ENCODE measurements at regions not wholly inside any gene's neighbourhood (a gene's known extent, or its start where the extent isn't known, plus 50 kb on each side); places are given as distances from the start of the nearest gene placed in this dataset.

DNA sequence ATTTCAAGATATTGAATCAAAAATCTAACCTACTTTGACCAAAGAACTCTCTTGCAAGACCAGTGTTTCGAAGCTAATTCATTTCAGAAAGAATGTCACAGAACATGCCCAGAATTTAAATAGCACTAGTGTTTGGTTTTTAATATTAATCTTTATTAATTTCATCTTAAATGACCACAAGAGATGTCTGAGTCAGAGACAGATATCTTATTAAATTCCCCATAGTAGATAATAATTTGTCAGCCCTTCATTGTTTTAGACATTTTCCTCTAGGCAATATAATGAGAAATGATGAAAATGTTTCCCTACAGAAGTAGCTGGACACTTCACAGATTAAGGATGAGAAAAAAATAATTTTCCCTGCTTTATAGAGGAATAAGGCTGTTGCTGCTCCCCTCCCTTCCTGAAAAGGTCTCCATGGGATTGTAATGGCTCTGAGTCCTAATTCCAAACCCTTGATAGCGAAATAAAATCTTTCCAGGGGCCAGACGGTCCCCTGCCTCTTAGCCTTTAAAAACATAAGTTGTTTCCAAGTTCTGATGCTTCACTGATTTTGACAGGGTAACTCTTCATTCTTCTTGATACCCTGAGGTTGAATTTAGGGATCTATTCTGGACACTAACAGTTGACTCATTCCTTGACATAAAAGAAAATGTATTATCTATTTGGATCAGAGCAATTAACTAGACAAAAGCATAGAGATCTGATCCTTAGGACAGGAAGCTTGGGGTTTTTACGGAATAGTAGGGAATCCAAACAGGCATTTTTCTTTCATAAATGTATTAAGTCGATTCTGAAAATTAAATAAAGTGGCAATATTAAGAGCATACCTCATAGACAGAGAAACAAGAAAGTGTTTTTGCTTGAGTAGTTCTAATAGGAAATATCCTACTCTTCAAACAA lies 820.8 kb downstream of the BRINP3 start:
- H3K4me3 Mint-ChIP-seq = no peak overlapping the region
- H3K4me1 Mint-ChIP-seq = no peaks in the 10 kb centered on the region
- H3K27ac Mint-ChIP-seq = no peak overlapping the region
- peaks cover 15% of the 10 kb centered on the region for H3K9me3 Mint-ChIP-seq
- no peaks in the 10 kb centered on the region for H3K27me3 Mint-ChIP-seq
- H3K36me3 Mint-ChIP-seq = no peaks in the 10 kb centered on the region

DNA sequence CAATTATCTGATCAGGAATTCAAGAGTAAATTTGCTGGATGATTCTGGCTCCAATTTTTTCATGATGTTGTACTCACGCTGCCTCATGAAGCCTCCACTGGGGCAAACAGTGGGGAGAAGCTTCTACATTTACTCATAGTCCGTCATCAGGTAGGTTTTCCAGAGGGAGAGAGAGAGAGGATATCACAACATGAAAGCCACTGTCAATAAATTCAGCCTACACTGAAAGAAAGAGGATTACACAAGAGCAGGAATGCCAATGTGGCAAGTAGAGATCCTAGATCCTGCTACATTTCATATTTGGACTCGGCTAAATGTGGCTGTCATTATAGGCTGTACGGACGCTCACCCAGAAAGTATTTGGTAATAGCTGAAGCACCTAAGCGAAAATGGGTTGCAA lies 819.9 kb downstream of the BRINP3 start:
- H3K27ac Mint-ChIP-seq = no peak overlapping the region
- H3K4me3 Mint-ChIP-seq = no peak overlapping the region
- peaks cover 15% of the 10 kb centered on the region for H3K9me3 Mint-ChIP-seq
- H3K36me3 Mint-ChIP-seq = no peaks in the 10 kb centered on the region
- no peaks in the 10 kb centered on the region for H3K4me1 Mint-ChIP-seq
- no peaks in the 10 kb centered on the region for H3K27me3 Mint-ChIP-seq

GRCh38 chr1:189658381-189658780 lies 819.3 kb downstream of the BRINP3 start:
- peaks cover 14% of the 10 kb centered on the region for H3K9me3 Mint-ChIP-seq
- H3K4me1 Mint-ChIP-seq = no peaks in the 10 kb centered on the region
- H3K27ac Mint-ChIP-seq = no peak overlapping the region
- no peak overlapping the region for H3K4me3 Mint-ChIP-seq
- no peaks in the 10 kb centered on the region for H3K36me3 Mint-ChIP-seq
- no peaks in the 10 kb centered on the region for H3K27me3 Mint-ChIP-seq

DNA sequence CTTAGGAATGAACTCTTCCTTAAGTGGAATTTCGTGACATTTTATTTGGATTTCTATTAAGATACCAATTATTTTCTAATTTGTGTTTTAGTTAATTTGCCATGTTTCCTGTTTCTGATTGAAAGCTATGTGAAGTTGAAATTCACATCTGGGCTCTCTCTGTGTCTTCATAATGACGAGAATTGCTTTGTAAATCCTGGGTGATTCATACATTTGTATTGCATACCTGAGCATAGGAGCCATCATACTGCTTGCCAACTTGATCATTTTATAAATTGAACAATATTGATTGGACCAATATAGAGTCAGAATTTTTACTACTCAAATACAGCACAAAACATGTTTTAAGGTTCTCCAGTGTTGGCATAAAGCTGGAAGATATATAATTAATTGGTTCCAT lies 817.9 kb downstream of the BRINP3 start:
- H3K4me3 Mint-ChIP-seq = no peak overlapping the region
- H3K36me3 Mint-ChIP-seq = no peaks in the 10 kb centered on the region
- no peaks in the 10 kb centered on the region for H3K27me3 Mint-ChIP-seq
- no peak overlapping the region for H3K27ac Mint-ChIP-seq
- peaks cover 4% of the 10 kb centered on the region for H3K9me3 Mint-ChIP-seq
- H3K4me1 Mint-ChIP-seq = no peaks in the 10 kb centered on the region

GRCh38 chr1:189662190-189662589 lies 815.5 kb downstream of the BRINP3 start:
- no peaks in the 10 kb centered on the region for H3K27me3 Mint-ChIP-seq
- peaks cover 14% of the 10 kb centered on the region for H3K9me3 Mint-ChIP-seq
- no peak overlapping the region for H3K27ac Mint-ChIP-seq
- H3K36me3 Mint-ChIP-seq = no peaks in the 10 kb centered on the region
- H3K4me1 Mint-ChIP-seq = no peaks in the 10 kb centered on the region
- no peak overlapping the region for H3K4me3 Mint-ChIP-seq

DNA sequence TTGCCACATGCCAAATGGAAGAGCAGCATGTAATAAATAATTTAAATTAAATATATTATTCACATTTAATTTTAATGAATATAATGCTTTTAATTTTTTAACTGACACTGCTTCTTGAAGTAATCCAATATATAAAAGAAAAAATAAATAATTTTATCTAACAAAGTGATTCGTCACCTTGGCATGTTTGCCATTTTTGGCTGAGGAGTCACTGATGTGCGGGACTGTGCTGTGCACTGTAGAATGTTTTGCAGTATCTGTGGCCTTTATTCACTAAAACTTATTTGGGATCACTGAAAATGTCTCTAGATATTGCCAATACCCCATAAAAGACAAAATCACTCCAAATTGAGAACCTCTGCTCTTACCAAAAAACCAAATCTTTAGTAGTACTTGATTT lies 807.8 kb downstream of the BRINP3 start:
- H3K27ac Mint-ChIP-seq = no peak overlapping the region
- H3K4me3 Mint-ChIP-seq = no peak overlapping the region
- no peaks in the 10 kb centered on the region for H3K36me3 Mint-ChIP-seq
- no peaks in the 10 kb centered on the region for H3K4me1 Mint-ChIP-seq
- H3K9me3 Mint-ChIP-seq = peaks cover 17% of the 10 kb centered on the region
- no peaks in the 10 kb centered on the region for H3K27me3 Mint-ChIP-seq

DNA sequence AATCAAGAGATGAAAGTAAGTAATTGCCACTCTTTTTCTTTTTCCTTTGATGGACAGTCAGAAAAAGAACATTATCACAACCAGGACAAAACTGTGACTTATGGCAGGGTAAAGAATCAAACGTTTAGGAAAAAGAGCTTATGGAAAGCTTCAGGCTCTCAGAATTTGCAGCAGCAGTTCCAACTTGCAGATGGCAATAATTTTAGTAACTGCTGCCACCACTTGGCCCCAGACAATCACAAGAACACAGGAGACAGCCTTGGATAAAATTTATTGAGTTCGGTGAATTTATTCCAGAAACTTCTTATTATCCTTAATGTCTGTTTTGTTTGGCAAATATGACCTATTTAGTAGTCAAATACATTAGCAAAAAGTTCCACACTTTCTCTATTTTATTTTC lies 804.4 kb downstream of the BRINP3 start:
- peaks cover 10% of the 10 kb centered on the region for H3K9me3 Mint-ChIP-seq
- no peak overlapping the region for H3K4me3 Mint-ChIP-seq

GRCh38 chr1:189675712-189676244 lies 801.9 kb downstream of the BRINP3 start:
- Mint-ChIP-seq H3K27me3 (no peaks in the 10 kb centered on the region), H3K9me3 (peaks cover 10% of the 10 kb centered on the region), H3K36me3 (no peaks in the 10 kb centered on the region), H3K4me3 (no peak overlapping the region), H3K4me1 (no peaks in the 10 kb centered on the region), H3K27ac (no peak overlapping the region)

More for the DNA sequence above, 804.4 kb downstream of the BRINP3 start:
- Mint-ChIP-seq H3K27ac (no peak overlapping the region), H3K36me3 (no peaks in the 10 kb centered on the region), H3K27me3 (no peaks in the 10 kb centered on the region), H3K4me1 (no peaks in the 10 kb centered on the region)

DNA sequence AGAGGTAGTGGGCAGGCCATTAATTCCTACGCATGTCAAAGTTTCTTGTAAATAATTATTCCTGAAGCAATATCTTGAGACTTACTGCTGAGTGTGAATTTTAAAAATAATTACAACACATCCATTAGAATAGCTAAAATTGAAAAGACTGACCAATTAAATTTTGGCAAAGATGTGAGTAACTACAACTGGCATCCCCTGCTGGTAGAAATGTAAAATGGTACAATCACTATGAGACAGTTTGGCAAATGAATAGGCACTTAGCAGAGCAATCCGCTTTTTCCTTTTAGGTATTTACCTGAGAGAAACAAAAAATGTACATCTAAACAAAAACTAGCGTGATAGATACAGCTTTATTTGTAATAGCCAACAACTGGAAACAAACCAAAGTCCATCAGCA lies 798.9 kb downstream of the BRINP3 start:
- Mint-ChIP-seq H3K27me3 (no peaks in the 10 kb centered on the region), H3K4me3 (no peak overlapping the region), H3K36me3 (no peaks in the 10 kb centered on the region), H3K27ac (no peak overlapping the region), H3K9me3 (peaks cover 15% of the 10 kb centered on the region), H3K4me1 (no peaks in the 10 kb centered on the region)

DNA sequence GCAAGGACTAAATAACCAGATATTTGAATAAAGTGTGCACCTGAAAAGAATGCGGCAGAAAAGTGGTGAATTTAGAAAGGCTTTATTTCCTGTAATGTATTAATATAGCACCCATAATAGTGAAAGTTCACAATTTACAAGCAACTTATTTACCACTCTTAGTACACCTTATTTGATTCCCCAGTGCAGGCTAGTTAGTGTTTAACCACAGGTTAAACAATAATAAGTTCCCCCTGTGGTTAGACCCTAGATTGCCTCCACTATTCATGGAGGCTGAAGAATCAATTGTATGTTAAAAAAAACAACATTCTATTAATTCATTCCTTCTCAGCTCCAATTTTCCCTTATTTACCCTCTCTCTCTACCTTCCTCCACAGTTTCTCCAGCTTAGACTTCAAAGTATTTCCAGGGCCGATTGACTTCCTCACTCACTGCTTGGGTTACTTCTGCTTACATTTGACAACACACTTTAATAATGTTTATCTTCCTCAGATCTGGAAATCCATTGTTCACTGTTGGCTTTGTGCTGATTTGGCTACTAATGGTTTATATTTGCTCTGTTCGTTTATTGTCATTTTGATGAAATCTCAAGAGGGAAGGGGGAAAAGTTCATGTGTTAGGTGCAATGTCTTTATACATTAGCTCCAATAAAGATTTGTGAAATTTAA lies 796.3 kb downstream of the BRINP3 start:
- H3K36me3 Mint-ChIP-seq = no peaks in the 10 kb centered on the region
- no peaks in the 10 kb centered on the region for H3K4me1 Mint-ChIP-seq
- H3K27me3 Mint-ChIP-seq = no peaks in the 10 kb centered on the region
- no peak overlapping the region for H3K4me3 Mint-ChIP-seq
- H3K27ac Mint-ChIP-seq = no peak overlapping the region
- H3K9me3 Mint-ChIP-seq = peaks cover 12% of the 10 kb centered on the region

GRCh38 chr1:189682591-189682990 lies 795.1 kb downstream of the BRINP3 start:
- no peaks in the 10 kb centered on the region for H3K27me3 Mint-ChIP-seq
- H3K4me1 Mint-ChIP-seq = no peaks in the 10 kb centered on the region
- H3K36me3 Mint-ChIP-seq = no peaks in the 10 kb centered on the region
- no peak overlapping the region for H3K27ac Mint-ChIP-seq
- H3K9me3 Mint-ChIP-seq = peaks cover 6% of the 10 kb centered on the region
- H3K4me3 Mint-ChIP-seq = no peak overlapping the region

- H3K9me3 Mint-ChIP-seq = peaks cover 10% of the 10 kb centered on the region
- no peaks in the 10 kb centered on the region for H3K27me3 Mint-ChIP-seq
- no peaks in the 10 kb centered on the region for H3K36me3 Mint-ChIP-seq
- H3K4me3 Mint-ChIP-seq = no peak overlapping the region
- no peak overlapping the region for H3K27ac Mint-ChIP-seq
- no peaks in the 10 kb centered on the region for H3K4me1 Mint-ChIP-seq
Observed at GRCh38 chr1:189686288-189686687, 791.4 kb downstream of the BRINP3 start.

GRCh38 chr1:189693140-189693539 lies 784.5 kb downstream of the BRINP3 start:
- H3K4me1 Mint-ChIP-seq = no peaks in the 10 kb centered on the region
- H3K27ac Mint-ChIP-seq = no peak overlapping the region
- no peaks in the 10 kb centered on the region for H3K27me3 Mint-ChIP-seq
- H3K36me3 Mint-ChIP-seq = no peaks in the 10 kb centered on the region
- H3K4me3 Mint-ChIP-seq = no peak overlapping the region
- H3K9me3 Mint-ChIP-seq = peaks cover 5% of the 10 kb centered on the region

DNA sequence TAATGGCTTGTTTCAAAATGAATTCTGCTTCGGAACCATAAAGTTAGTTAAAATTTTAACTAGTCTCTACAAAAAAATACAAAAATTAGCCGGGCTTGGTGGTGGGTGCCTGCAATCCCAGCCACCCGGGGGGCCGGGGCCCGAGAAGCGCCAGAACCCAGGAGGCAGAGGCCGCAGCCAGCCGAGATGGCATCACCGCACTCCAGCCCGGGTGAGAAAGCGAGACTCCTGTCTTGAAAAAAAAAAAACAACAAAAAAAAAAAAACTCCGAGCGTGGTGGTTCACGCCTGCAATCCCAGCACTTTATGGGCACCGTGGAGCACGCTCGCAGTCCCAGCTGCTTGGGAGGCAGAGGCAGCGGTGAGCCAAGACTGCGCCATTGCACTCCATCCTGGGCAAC lies 781.4 kb downstream of the BRINP3 start:
- Mint-ChIP-seq H3K4me1 (no peaks in the 10 kb centered on the region), H3K27me3 (no peaks in the 10 kb centered on the region), H3K4me3 (no peak overlapping the region), H3K9me3 (no peaks in the 10 kb centered on the region), H3K36me3 (no peaks in the 10 kb centered on the region), H3K27ac (no peak overlapping the region)

DNA sequence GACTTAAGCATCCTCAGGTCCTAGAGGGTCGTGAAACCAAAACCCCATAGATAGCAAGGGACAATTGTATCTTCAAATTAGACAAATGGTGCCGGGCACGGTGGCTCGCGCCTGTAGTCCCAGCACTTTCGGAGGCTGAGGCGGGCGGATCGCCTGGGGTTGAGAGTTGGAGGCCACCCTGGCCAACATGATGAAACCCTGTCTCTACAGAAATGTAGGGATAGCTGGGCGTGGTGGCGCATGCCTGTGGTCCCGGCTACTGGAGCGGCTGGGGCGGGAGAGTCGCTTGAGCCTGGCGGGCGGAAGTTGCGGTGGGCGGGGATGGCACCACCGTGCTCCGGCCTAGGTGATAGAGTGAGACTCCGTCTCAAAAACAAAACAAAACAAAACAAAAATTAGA lies 780.6 kb downstream of the BRINP3 start:
- Mint-ChIP-seq H3K4me3 (no peak overlapping the region), H3K9me3 (no peaks in the 10 kb centered on the region), H3K36me3 (no peaks in the 10 kb centered on the region), H3K27me3 (no peaks in the 10 kb centered on the region), H3K4me1 (no peaks in the 10 kb centered on the region), H3K27ac (no peak overlapping the region)

DNA sequence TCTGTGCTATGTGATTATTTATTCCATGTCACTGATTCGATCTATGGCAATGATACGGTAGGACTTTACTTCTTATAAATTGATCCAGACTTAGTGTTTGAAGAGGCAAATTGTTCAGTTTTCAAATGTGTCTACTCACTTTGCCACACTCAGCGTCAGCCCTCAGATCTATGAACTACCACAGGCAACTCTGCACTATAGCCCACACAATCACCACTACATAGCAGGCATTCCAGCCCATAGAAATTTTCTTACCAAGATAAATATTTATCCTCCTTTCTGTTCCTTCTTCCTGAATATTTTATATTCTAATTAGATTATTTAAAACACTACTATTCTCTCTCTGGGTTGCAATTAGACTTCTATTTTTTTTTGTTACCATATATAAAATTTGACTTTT lies 776.1 kb downstream of the BRINP3 start:
- no peak overlapping the region for H3K27ac Mint-ChIP-seq
- no peak overlapping the region for H3K4me3 Mint-ChIP-seq
- H3K36me3 Mint-ChIP-seq = no peaks in the 10 kb centered on the region
- peaks cover 8% of the 10 kb centered on the region for H3K9me3 Mint-ChIP-seq
- H3K27me3 Mint-ChIP-seq = no peaks in the 10 kb centered on the region
- no peaks in the 10 kb centered on the region for H3K4me1 Mint-ChIP-seq
